ENCODE measurements at regions not wholly inside any gene's neighbourhood (a gene's known extent, or its start where the extent isn't known, plus 50 kb on each side); places are given as distances from the start of the nearest gene placed in this dataset.

DNA sequence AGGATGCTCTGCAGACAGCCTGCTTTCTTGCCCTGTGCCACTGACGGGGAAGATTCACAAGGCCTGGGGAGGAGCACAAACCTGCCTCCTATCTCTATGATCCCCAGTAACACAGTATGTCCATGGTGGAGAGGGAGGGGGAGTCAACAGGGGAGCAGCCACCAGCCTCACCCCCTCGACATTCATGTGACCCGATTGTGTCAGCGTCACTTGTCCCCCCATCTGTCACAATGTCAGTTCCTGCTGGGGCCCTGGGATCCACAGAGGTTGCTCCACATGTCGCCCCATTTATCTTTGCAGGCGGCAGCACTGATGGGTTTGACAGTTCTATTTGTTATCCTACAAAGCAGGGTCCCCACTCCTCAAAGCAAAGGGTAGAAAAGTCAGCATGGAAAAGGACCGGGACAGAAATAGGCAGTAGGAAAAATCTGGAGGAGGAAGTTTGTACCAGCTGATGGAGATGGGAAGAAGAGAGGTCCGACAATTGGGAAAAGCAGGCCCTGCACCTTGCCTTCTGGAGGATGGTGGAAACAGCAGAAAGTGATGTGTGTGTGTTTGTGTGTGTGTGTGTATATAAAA, 130.9 kb downstream of the SEC16B start:
- DNase-seq = no peak

DNA sequence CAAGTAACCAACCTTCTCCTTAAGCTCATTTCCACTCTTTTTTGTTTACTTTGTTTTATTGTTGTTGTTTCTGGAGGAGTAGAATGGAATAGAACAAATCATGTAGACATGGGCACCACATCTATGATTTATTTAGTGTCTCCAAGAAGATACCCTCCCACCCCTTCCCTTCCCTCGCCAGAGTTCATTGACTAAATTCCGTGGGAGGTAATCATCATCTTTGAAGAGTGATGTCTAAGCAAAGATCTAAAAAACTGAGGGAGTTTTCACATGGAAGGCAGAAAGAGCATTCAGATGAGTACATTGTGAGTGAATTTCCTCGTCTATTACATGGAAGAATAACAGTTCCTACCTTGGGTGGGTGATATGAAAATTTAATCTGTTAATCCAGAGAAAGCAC, 136.2 kb downstream of the SEC16B start:
- no peak for DNase-seq

DNA sequence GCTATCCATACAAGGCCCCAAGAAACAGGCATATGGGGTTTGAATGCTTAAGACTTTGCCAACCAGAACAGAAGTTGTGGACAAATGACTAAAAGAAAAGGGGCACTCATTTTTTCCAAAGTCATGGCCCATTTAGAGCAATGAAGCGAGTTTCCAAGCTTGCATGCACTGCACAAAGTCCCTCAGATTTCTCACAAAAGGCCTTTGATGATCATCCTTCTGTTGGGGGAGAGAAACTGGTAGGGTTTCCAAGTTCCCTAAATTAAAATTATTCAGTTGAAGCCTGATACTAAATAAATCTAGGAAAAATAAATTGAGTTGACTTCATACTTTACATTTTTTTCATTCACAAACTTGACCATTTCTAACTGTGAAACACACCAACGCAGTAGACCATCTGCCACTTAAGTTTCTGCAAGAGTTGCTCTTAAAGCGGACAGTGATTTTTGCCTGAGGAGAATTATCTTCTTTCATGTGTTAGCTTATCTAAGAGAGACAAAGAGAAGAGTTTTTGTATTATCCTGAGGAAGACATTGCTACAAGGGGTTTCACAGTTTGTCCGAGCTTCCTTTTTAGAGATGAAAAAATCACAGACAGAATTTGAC, 139.2 kb downstream of the SEC16B start:
- no peak for DNase-seq

DNA sequence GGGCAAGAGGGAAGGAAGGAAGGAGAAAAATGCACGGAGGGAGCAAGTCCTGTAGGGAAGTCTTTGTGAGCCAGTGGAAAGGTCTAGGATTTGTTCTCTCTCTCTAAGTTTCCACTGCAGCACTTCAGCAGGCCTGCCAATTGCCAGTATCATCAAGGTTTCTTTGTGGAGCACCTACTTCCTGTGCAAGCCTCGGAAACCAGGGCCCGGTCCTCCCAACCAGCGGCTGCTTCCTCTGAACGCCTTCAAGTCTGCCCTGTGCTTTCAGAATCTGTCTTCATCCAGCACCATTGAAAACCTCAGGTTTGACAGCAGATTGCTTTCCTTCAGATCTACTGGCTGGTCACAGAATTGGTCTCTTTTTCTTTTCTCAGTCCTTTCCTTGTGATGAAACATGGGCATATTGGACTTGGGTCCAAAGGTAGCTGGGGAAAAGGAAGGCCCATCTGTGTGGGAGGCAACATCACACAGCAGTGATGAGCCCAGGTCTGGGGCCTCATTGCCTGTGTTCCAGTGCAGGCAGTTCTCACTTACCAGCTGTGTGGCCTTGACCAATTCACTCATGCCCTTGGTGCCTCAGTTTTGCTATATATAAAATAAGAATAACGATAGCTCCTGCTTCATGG, 144.5 kb downstream of the SEC16B start:
- DNase-seq = no peak

DNA sequence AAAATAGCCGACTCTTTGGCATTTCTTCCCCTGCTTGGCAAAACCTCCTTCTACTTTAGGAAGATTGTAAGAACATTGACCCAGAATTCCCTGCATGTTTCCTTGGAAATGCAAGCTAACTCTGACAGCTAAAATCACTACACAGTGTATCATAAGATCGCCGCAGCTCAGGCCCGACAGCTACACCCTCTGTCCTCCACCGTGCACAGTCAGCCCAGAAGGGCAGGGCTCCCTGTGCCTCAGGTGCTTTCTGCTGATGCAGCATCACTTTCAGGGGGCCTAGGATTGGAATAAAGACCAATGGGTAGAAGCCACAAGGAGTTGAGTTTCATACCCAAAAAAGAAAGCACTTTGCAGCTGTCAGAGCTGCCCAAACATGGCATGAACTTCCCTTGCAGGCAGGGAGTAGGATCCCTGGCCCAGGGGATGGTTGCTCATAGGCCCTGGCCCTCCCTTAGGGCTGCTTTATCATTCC, 145.3 kb downstream of the SEC16B start:
- DNase-seq = no peak

DNA sequence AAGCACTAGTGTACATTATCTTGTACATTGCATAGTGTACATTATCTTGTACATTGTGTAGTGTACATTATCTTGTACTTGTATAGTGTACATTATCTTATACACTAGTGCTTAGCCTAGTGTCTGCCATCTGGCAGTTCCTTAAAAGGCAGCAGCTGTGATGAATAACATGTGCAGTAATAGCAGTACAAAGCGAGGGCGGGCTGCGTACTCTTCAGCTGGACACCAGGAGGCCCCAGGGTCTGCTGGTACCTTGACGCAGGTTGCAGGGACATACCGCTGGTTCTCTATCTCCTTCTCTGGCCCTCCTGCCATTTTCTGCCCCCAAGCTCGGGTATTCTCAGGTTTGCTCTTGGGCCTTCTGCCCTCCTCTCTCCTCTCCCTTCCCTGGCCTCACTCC, 149.6 kb downstream of the SEC16B start:
- no peak for DNase-seq

DNA sequence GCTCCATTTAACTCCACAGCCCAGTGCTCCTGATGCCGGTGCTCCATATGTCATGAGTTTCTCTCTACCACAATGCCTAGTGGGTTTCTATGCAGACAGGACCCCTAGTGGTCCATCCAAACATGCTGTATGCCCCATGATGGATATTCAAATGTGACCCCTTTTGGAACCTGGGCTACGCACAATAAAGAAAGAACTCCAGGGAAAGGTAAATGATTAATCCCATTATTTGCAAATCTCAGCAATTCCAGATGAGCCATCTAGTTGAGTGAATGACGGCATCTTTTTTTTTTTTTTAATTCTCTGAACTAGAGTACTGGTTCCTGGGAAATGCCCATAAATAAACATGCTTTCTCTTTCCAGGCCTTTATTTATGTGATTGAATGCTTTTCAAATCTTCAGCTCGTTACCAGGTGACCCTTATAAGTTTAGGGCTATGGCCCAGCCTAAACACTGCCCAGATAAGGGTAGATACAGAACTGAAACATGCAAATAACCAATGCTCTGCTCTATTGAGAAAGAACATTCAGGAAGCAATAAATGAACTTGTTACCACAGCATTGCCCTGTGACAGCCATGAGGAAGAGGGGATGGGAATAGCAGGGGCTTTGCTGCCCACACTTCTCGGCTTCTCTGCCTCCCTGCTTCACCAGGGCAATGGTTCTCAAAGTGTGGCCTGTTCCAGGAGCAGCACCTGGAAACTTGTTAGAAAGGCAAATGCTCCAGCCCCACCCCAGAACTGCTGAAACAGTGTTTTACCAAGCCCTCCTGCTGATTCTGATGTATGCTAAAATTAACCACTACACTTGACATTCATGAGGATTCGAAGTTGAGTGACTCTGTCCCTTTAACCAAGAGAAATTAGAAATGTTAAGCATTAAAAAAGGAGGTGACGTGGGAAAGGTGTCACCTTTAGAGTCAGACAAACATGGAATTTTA, 151.7 kb downstream of the SEC16B start:
- no peak for DNase-seq

DNA sequence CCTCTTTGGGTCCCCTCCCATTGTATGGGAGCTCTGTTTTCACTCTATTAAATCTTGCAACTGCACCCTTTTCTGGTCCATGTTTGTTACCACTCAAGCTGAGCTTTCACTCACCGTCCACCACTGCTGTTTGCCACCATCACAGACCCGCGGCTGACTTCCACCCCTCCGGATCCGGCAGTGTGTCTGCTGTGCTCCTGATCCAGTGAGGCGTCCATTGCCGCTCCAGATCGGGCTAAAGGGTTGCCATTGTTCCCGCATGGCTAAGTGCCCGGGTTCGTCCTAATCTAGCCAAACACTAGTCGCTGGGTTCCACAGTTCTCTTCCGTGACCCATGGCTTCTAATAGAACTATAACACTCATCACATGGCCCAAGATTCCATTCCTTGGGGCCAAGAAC, 157.2 kb downstream of the SEC16B start:
- no peak for DNase-seq

DNA sequence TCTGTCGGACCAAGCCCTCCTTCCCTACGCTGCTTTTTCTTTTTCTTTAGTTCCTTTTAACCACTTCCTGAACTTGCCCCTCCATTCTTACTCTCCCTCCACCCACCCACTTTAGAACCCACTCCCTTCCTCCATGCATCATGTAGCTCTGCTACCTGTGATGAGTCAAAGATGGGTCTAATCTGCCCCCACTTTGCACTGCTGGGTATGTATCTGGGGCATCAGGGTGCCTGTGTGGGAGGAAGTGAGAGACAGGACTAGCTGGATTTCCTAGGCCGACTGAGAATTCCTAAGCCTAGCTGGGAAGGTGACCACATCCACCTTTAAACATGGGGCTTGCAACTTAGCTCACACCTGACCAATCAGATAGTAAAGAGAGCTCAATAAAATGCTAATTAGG, 157.7 kb downstream of the SEC16B start:
- DNase-seq = no peak

DNA sequence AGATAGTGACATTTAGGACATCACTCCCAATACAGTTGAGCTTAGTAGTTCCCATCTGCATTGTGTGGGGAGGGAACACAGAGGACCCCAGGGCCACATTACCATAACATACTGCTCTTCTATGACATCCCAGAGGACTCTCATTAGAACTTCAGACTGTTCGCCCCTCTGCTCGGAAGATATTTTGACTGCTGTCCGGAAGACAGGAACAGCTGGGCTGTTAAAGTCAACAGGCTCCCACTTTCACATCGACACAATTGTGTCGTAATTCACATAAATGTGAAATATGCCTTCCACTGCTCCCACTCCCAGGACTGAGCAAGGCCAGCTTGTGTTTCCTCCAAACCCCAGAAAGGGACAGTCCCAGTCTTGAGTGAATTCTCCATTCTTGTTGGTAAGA, 158.4 kb downstream of the SEC16B start:
- DNase-seq = no peak

DNA sequence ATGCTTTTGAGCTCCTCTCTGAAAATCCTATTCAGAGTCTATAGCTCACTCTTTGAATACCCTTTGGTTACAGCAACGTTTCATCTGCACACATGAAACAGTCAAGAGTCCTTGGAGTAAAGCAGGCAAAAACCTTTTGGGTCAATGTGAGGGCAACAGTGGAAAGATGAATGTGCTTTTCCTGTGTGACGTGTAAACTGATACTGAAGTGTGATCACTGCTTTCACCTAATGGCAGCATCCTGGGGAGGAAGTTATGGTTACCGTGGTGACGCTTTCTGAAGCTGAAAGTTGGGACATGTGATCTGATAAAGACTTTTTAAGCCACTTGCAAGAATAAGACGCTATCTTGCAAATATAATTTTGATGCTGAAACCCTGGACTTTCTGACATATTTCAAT, 160.0 kb downstream of the SEC16B start:
- no peak for DNase-seq

DNA sequence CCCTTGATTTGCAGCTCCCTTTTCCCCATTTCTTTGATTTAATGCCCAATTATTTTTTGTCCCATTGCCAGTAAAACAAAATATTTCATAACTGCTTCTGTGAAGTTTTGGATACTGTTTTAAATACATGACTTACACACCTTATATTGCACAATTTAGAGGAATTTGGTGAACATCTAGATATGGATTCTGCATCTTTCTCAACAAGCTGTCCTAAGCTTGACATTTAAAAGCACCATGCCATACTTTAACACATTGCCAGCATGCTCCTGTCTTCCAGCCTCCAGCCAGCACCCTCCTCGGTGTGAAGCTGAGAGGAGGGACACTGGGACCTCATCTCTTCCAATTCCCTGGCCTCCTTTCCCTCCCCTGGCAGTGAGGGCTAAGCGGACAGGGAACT, 167.6 kb downstream of the SEC16B start:
- no peak for DNase-seq

DNA sequence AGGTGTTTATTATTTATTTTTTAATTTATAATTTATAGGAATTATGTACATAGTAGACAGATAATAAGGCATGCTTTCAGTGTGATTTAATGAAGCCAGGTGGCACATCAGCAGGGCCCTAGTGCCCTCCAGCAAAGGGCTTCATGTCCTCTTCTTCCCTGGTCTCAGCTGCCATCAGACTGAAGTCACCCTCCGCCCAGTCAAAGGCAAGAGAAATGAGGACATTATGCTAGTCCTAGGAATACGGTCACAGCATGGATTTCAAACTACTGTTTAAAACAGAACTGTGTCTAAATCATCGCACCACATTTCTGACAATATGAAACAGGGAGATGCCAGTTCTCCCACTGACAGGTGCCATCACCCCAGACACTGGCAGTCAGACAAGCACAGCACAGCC, 168.1 kb downstream of the SEC16B start:
- no peak for DNase-seq

DNA sequence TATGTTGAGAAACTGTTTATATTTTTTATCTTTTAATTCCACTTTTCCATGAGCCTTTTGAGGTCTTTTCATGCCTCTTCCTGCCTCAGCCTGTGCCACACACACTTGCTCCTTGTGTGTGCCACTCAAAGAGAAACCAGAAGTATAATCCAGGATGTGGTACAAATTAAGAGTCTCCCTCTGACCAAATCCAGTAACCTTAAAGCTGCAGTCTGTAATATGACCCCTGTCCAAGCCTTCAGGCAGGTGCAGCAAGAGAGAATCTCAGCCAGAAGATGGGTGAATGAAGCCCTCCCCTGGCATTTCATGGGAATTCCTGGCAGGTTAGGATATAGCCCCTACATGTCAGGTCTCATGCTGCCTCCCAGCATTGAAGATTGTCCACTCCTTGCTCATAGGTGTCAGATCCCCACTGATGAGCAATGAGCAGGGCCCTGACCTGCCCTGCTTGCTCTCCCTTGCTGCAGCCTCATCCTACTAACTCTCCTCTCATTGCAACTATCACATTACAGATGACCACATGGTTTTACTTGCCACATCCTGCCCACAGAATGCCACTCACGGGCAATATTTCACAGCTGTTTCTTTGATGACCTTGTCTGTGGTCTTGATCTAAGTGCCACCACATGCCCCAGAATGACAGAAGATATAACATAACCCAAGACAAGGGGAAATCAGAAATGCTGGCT, 169.3 kb downstream of the SEC16B start:
- no peak for DNase-seq

DNA sequence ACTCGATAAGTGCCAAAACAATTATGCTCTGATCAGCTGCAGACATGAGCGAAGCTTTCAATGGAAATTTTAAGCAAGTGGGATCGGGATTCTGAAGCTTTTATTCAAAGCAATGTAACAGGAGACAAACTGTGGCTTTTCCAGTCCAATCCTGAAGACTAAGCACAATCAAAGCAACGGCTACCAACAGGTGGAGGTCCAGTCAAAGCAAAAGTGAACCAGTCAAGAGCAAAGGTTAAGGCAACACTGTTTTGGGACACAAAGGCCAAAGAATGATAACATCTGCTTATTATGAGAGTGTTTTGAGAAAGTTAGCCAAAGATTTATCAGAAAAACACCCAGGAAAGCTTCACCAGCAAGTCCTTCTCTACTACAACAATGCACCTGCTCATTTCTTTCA, 170.1 kb downstream of the SEC16B start:
- no peak for DNase-seq

DNA sequence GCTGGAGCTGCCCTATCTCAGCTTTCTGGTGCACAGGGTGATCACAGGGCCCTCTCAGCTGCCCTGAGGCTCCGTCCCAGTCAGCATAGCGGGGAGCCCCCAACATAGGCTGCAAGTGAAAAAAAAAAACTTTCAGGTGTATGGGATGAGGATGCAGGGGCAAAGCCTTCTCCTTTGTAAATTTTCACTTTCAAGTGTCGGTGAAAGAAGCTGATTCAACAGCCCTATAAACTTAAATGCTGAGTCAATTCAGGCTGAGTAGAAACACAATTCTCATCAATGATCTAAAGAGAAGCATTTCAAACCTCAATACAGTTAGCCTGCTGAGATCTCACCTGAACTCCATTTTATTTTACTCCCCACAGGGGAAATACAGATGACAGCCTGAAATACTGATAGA, 171.2 kb downstream of the SEC16B start:
- DNase-seq = no peak

DNA sequence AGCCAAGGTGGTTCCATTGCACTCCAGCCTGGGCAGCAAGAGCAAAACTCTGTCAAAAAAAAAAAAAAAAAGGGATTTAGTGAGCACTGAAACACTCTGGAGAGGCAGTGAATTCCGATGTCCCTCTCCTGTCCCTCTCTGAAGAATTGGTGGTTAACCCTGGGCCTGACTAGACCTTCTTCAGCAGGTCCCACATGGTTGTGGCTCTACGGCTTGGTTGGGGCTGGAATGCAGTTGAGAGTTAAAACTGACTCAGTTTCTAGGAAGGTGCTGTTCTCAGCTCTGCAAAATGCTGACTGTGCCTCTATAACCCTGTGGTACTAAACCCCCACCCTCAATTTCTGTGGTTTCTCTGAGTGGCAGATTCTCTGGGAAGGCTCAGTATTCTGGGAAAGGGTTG, 173.3 kb downstream of the SEC16B start:
- no peak for DNase-seq

DNA sequence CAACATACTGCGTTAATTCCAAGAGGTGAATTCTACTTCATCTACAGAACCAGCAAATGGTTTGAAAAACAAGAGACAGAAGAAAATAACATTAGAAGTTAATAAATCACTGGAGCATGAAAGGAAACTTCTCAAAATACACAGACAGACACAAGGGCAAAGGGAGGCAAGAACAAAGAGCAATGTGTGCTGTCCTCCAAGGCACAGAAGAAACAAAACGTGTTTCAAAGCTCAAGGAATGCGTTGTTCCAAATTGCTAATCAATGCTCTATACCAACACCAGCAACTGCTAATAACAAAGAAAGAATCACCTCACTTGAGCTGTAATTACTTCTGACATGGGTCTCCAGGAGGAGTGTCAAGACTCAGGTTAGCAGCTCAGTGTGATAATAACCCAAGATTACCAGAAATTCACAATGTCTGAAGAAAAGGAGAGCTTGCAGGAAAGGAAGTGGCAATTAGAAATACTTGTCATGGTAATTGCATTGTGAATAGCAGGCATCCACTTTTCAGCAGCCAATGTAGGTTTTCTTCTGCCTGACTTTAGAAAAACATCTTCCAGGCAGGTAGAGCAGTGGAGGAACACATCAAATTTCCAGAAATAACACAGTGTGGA, 175.4 kb downstream of the SEC16B start:
- no peak for DNase-seq

DNA sequence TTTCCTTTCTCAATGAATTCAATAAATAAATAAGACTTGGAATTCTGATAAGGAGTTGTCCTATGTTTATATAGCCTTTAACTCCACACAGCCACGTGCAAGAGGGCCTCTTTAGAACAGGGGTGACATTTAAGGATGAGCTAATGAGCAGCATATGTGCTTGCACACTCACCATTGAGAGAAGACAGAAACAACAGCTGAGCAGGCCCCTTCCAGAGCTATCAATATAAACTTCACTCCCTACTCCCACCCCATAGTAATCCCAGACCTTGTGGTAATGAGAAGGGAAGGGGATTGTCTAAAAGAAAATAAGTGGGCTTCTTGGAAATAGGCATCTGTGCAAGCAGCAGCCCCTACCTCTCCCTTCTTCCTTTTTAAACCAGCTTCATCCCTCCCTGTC, 176.0 kb downstream of the SEC16B start:
- DNase-seq = no peak

DNA sequence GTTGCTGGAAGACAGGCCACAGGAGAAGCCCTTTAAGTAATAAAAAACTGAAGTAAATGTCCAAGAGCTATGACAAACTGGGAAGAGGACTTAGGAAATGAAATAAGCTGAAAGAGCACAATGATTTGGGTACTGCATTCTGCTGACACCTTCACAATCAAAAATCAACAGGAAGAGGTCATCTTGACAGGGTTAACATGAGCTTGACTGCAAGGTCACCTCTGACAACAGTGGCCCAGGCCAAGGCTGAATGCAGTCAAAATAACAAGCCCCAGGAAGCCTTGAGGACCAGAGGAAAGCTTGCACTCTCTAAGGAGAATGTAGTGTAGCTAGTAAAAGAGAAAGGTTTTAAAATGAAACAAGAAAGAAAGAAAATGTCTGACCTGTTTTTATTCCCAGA, 179.3 kb downstream of the SEC16B start:
- DNase-seq = no peak

DNA sequence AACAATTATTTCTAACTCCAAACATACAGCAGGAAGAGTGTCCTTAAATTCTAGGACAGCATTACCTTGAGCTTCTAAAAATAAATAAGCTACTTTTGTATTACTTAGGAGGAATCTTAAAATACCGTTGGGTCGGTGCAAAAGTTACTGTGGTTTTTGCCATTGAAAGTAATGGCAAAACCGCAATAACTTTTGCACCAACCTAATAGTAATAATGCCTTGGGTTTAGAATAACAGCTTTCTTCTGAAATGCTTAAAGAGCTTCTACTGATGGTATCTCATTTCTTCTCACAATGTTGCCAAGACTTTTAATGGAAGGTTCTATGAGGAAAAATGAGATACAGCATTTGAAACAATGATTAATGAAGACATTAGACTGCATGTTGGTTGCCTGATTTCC, 179.9 kb downstream of the SEC16B start:
- DNase-seq = no peak

DNA sequence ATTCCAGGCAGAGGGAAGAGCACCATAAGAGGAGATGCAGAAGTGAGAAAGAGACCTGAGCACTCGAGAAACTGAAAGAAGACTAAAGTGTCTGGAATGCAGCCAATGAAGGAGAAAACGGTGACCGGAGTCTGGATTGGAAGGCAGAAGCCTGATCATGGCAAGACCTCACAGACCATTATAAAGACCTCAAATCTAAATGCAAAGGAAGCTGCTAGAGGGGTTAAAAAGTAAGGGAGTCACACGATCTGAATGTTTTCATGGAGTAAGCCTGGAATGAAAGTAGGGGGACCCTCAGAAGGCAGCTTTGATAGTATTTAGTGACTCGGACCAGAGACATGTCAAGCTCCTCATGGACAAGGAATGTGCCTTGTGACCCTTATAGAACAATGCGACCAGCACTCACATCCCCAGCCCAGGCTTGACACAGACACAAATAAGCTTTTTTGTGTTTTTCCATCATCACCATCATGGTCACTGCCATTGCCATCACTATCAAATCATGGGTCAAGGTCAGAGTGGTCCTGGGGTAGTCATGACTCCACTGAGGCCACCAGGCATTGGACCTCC, 183.6 kb downstream of the SEC16B start:
- no peak for DNase-seq

All from SHP77 (cell line).